WTC11 (cell line): ENCODE measurements at regions not wholly inside any gene's neighbourhood (a gene's known extent, or its start where the extent isn't known, plus 50 kb on each side); places are given as distances from the start of the nearest gene placed in this dataset.

Experiments
- ATAC-seq: fragments of 200-7000 bp; cut with Tn5 transposase; 2 replicates; pipeline ENCODE4 v1.10.0; 2021; ENCODE audit warnings: mild to moderate bottlenecking, moderate library complexity
- CTCF ChIA-PET: fragments of 300-600 bp; sonication (Branson Sonifier 250); formaldehyde crosslinking; loops from one replicate; lab custom pipeline; 2021; ENCODE audit warnings: antibody characterized with exemption; lab: Charles Lee
- POLR2A ChIA-PET: fragments of 350-600 bp; sonication (Branson Sonifier 250); formaldehyde crosslinking; loops from one replicate; lab custom pipeline; 2021; ENCODE audit warnings: antibody characterized with exemption; lab: Charles Lee
- DNase-seq: peaks from one replicate; pipeline ENCODE4 v3.0.0; 2021; ENCODE audit warnings: low spot score
- H3K27ac Mint-ChIP-seq: 2 replicates; pipeline ENCODE4 v1.8.0; 2021; ENCODE audit warnings: mixed read lengths
- H3K27me3 Mint-ChIP-seq: 2 replicates; pipeline ENCODE4 v1.8.0; 2021; ENCODE audit warnings: low read depth, mild to moderate bottlenecking, moderate library complexity, mixed read lengths
- H3K36me3 Mint-ChIP-seq: 2 replicates; pipeline ENCODE4 v1.8.0; 2021; ENCODE audit warnings: mixed read lengths
- H3K4me1 Mint-ChIP-seq: 2 replicates; pipeline ENCODE4 v1.8.0; 2022; ENCODE audit warnings: mixed read lengths
- H3K4me3 Mint-ChIP-seq: 2 replicates; pipeline ENCODE4 v1.8.0; 2021; ENCODE audit warnings: mild to moderate bottlenecking, moderate library complexity, mixed read lengths
- H3K9me3 Mint-ChIP-seq: 2 replicates; pipeline ENCODE4 v1.8.0; 2021; ENCODE audit warnings: mixed read lengths
- ATF1 ChIP-seq: sonication (generic); formaldehyde crosslinking; IDR thresholded peaks from 2 replicates; pipeline ENCODE4 v1.8.1; 2023; ENCODE audit warnings: mild to moderate bottlenecking, moderate library complexity, missing genetic modification reagents
- ATF2 ChIP-seq: sonication (generic); formaldehyde crosslinking; IDR thresholded peaks from 2 replicates; pipeline ENCODE4 v1.8.1; 2022; ENCODE audit warnings: low read depth, missing genetic modification reagents, borderline replicate concordance
- CREB1 ChIP-seq: sonication (generic); formaldehyde crosslinking; IDR thresholded peaks from 2 replicates; pipeline ENCODE4 v1.8.0; 2023; ENCODE audit warnings: mild to moderate bottlenecking, missing genetic modification reagents
- E2F4 ChIP-seq: sonication (generic); formaldehyde crosslinking; IDR thresholded peaks from 2 replicates; pipeline ENCODE4 v1.8.1; 2022; ENCODE audit warnings: low read depth, mild to moderate bottlenecking, moderate library complexity, missing genetic modification reagents, borderline replicate concordance
- ESRRA ChIP-seq: sonication (generic); formaldehyde crosslinking; IDR thresholded peaks from 2 replicates; pipeline ENCODE4 v1.8.1; 2022; ENCODE audit warnings: mild to moderate bottlenecking, missing genetic modification reagents, borderline replicate concordance
- ETV6 ChIP-seq: sonication (generic); formaldehyde crosslinking; IDR thresholded peaks from 2 replicates; pipeline ENCODE4 v1.8.1; 2022; ENCODE audit warnings: mild to moderate bottlenecking, missing genetic modification reagents
- FOXP1 ChIP-seq: sonication (generic); formaldehyde crosslinking; IDR thresholded peaks from 2 replicates; pipeline ENCODE4 v1.8.0; 2022; ENCODE audit warnings: missing genetic modification reagents, mild to moderate bottlenecking, moderate library complexity, borderline replicate concordance
- HMGA2 ChIP-seq: fragments of 250-450 bp; sonication (Bioruptor Pico); IDR thresholded peaks from 2 replicates; pipeline ENCODE4 v1.4.0; 2021; ENCODE audit warnings: mild to moderate bottlenecking, moderate library complexity
- JAZF1 ChIP-seq: fragments of 250-450 bp; sonication (Bioruptor Pico); IDR thresholded peaks from 2 replicates; pipeline ENCODE4 v1.9.0; 2021; ENCODE audit warnings: moderate library complexity, mild to moderate bottlenecking, inconsistent platforms
- MXD4 ChIP-seq: fragments of 250-450 bp; sonication (Bioruptor Pico); IDR thresholded peaks from 2 replicates; pipeline ENCODE4 v1.8.0; 2021; ENCODE audit warnings: mild to moderate bottlenecking, moderate library complexity, borderline replicate concordance
- NFE2L1 ChIP-seq: sonication (generic); formaldehyde crosslinking; IDR thresholded peaks from 2 replicates; pipeline ENCODE4 v1.8.1; 2023; ENCODE audit warnings: missing genetic modification reagents
- NR2C2 ChIP-seq: sonication (generic); formaldehyde crosslinking; IDR thresholded peaks from 2 replicates; pipeline ENCODE4 v1.8.0; 2022; ENCODE audit warnings: mild to moderate bottlenecking, missing genetic modification reagents
- OVOL2 ChIP-seq: fragments of 250-450 bp; sonication (Bioruptor Pico); IDR thresholded peaks from 2 replicates; pipeline ENCODE4 v1.9.0; 2021; ENCODE audit warnings: mild to moderate bottlenecking, borderline replicate concordance
- RELA ChIP-seq: sonication (generic); formaldehyde crosslinking; IDR thresholded peaks from 2 replicates; pipeline ENCODE4 v1.8.1; 2022; ENCODE audit warnings: missing genetic modification reagents, mild to moderate bottlenecking, borderline replicate concordance
- SOX15 ChIP-seq: fragments of 250-450 bp; sonication (Bioruptor Pico); IDR thresholded peaks from 2 replicates; pipeline ENCODE4 v1.9.0; 2021; ENCODE audit warnings: mild to moderate bottlenecking
- TCF7 ChIP-seq: sonication (generic); formaldehyde crosslinking; IDR thresholded peaks from 2 replicates; pipeline ENCODE4 v1.8.0; 2022; ENCODE audit warnings: mild to moderate bottlenecking, low read depth, missing genetic modification reagents, moderate library complexity
- TEAD1 ChIP-seq: sonication (generic); formaldehyde crosslinking; IDR thresholded peaks from 2 replicates; pipeline ENCODE4 v1.8.0; 2022; ENCODE audit warnings: mild to moderate bottlenecking, missing genetic modification reagents
- TEAD4 ChIP-seq: sonication (generic); formaldehyde crosslinking; IDR thresholded peaks from 2 replicates; pipeline ENCODE4 v1.8.0; 2022; ENCODE audit warnings: mild to moderate bottlenecking, missing genetic modification reagents
- ZNF281 ChIP-seq: sonication (generic); formaldehyde crosslinking; IDR thresholded peaks from 2 replicates; pipeline ENCODE4 v1.8.0; 2023; ENCODE audit warnings: mild to moderate bottlenecking, missing genetic modification reagents
- ZNF671 ChIP-seq: fragments of 250-450 bp; sonication (Bioruptor Pico); IDR thresholded peaks from 2 replicates; pipeline ENCODE4 v1.8.0; 2021; ENCODE audit warnings: mild to moderate bottlenecking

GRCh38 chr5:124560370-124560769, 186.1 kb downstream of the ZNF608 start:
- TF ChIP-seq TEAD4 (CRISPR knock-in tag) (no peak), MXD4 (no peak), HMGA2 (no peak), E2F4 (no peak), RELA (CRISPR knock-in tag) (no peak), ESRRA (no peak), TCF7 (no peak), NR2C2 (no peak), JAZF1 (no peak), TEAD1 (CRISPR knock-in tag) (no peak)
- peaks cover 16% of the 10 kb centered on the region for H3K9me3 Mint-ChIP-seq
- H3K36me3 Mint-ChIP-seq, result peaks cover 6% of the 10 kb centered on the region
- no peak for ATAC-seq
- ChIA-PET POLR2A (no interaction called here), CTCF (interaction anchor here (0.6 kb wide), 2 partner anchors 16 to 667 kb away, joined by 3 read pairs; no protein-coding TSS in a partner anchor)
- H3K27me3 Mint-ChIP-seq, result peaks cover 10% of the 10 kb centered on the region
- H3K4me3 Mint-ChIP-seq, result no peak overlapping the region
- no peak for DNase-seq
- H3K27ac Mint-ChIP-seq, result no peak overlapping the region
- peaks cover 1% of the 10 kb centered on the region for H3K4me1 Mint-ChIP-seq

GRCh38 chr5:124557761-124558160, 188.7 kb downstream of the ZNF608 start:
- DNase-seq (no peak), ATAC-seq (no peak)
- H3K4me1 Mint-ChIP-seq, result peaks cover 18% of the 10 kb centered on the region
- POLR2A ChIA-PET, result no interaction called here
- CTCF ChIA-PET, result no interaction called here
- H3K36me3 Mint-ChIP-seq, result peaks cover 6% of the 10 kb centered on the region
- no peak overlapping the region for H3K27ac Mint-ChIP-seq
- no peak overlapping the region for H3K4me3 Mint-ChIP-seq
- TF ChIP-seq ETV6 (CRISPR knock-in tag) (no peak), NFE2L1 (CRISPR knock-in tag) (no peak), ATF2 (no peak), ATF1 (no peak), ZNF671 (no peak), FOXP1 (CRISPR knock-in tag) (no peak)
- H3K9me3 Mint-ChIP-seq, result peaks cover 16% of the 10 kb centered on the region
- peaks cover 24% of the 10 kb centered on the region for H3K27me3 Mint-ChIP-seq

- H3K27me3 Mint-ChIP-seq, result peaks cover 37% of the 10 kb centered on the region
- peaks cover 27% of the 10 kb centered on the region for H3K4me1 Mint-ChIP-seq
- ATAC-seq, result no peak
- no peak overlapping the region for H3K4me3 Mint-ChIP-seq
- CTCF ChIA-PET, result no interaction called here
- POLR2A ChIA-PET, result no interaction called here
- H3K27ac Mint-ChIP-seq, result no peak overlapping the region
- H3K9me3 Mint-ChIP-seq, result peaks cover 16% of the 10 kb centered on the region
- no peak for DNase-seq
- TF ChIP-seq CREB1, result no peak
- no peak for TF ChIP-seq OVOL2 (CRISPR knock-in tag)
- no peak for TF ChIP-seq ZNF281 (CRISPR knock-in tag)
- no peak for TF ChIP-seq SOX15 (CRISPR knock-in tag)
- TF ChIP-seq, all 79 proteins: peak for 0
- peaks cover 6% of the 10 kb centered on the region for H3K36me3 Mint-ChIP-seq
These were observed 191.5 kb downstream of the ZNF608 start for GRCh38 chr5:124554746-124555578.
